Urinary bladder (tissue), 3 donors: ENCODE measurements at regions not wholly inside any gene's neighbourhood (a gene's known extent, or its start where the extent isn't known, plus 50 kb on each side); places are given as distances from the start of the nearest gene placed in this dataset.

ENCODE experiments used
- DNase-seq: peaks from one replicate; pipeline ENCODE4 v3.0.0-alpha.2; 2015; ENCODE audit errors: extremely low spot score
- H3K27ac ChIP-seq: one replicate; pipeline ENCODE4 v1.5.1; 2013; ENCODE audit warnings: low read depth, mild to moderate bottlenecking, moderate library complexity
- H3K36me3 ChIP-seq: one replicate; pipeline ENCODE4 v1.6.1; 2013; ENCODE audit warnings: mild to moderate bottlenecking, moderate library complexity; ENCODE audit not compliant: insufficient read depth
- H3K4me1 ChIP-seq: one replicate; pipeline ENCODE4 v1.6.1; 2013; ENCODE audit warnings: mild to moderate bottlenecking, moderate library complexity; ENCODE audit not compliant: insufficient read depth
- H3K4me3 ChIP-seq: one replicate; pipeline ENCODE4 v1.5.1; 2013; ENCODE audit warnings: low read depth, low read length
- WGBS: extraction: QIAGEN DNeasy Blood & Tissue Kit; methylation state at CpG from one replicate; pipeline ENCODE4 v1.1.7; 2013; 5-methylcytosine and 5-hydroxymethylcytosine counted together
- donor health status: healthy with polysubstance abuse.
- donor health status: healthy.

GRCh38 chr3:98966434-98966833 is 64.9 kb upstream of the DCBLD2 start:
- Histone ChIP-seq H3K36me3 (no peaks in the 10 kb centered on the region), H3K4me3 (no peak overlapping the region), H3K4me1 (no peaks in the 10 kb centered on the region), H3K27ac (no peak overlapping the region)
- no peak for DNase-seq
- WGBS = 90% methylated on average over 1 of the region's 1 CpG

- WGBS = 78% methylated on average over 2 of the region's 2 CpGs
- H3K4me1 ChIP-seq = no peaks in the 10 kb centered on the region
- H3K27ac ChIP-seq = no peak overlapping the region
Observed at GRCh38 chr3:98964784-98965183, 63.3 kb upstream of the DCBLD2 start.

GRCh38 chr3:98963546-98963945 is 62.1 kb upstream of the DCBLD2 start:
- WGBS = 89% methylated on average over 2 of the region's 2 CpGs
- H3K4me3 ChIP-seq = no peak overlapping the region

More at GRCh38 chr3:98964784-98965183, 63.3 kb upstream of the DCBLD2 start:
- H3K4me3 ChIP-seq = no peak overlapping the region
- DNase-seq = no peak
- H3K36me3 ChIP-seq = no peaks in the 10 kb centered on the region

GRCh38 chr3:98962951-98963350 is 61.5 kb upstream of the DCBLD2 start:
- Histone ChIP-seq H3K27ac (no peak overlapping the region), H3K4me1 (no peaks in the 10 kb centered on the region), H3K4me3 (no peak overlapping the region), H3K36me3 (no peaks in the 10 kb centered on the region)
- DNase-seq = no peak

More at GRCh38 chr3:98963546-98963945, 62.1 kb upstream of the DCBLD2 start:
- DNase-seq = no peak
- Histone ChIP-seq H3K4me1 (no peaks in the 10 kb centered on the region), H3K27ac (no peak overlapping the region), H3K36me3 (no peaks in the 10 kb centered on the region)

GRCh38 chr3:98962189-98962930 is 60.9 kb upstream of the DCBLD2 start:
- DNase-seq = no peak
- 90% methylated on average over 4 of the region's 4 CpGs for WGBS
- no peaks in the 10 kb centered on the region for H3K4me1 ChIP-seq
- no peaks in the 10 kb centered on the region for H3K36me3 ChIP-seq
- no peak overlapping the region for H3K27ac ChIP-seq
- no peak overlapping the region for H3K4me3 ChIP-seq

GRCh38 chr3:98961161-98962155 is 60.0 kb upstream of the DCBLD2 start:
- no peak for DNase-seq
- no peaks in the 10 kb centered on the region for H3K36me3 ChIP-seq
- H3K4me3 ChIP-seq = no peak overlapping the region
- H3K4me1 ChIP-seq = no peaks in the 10 kb centered on the region
- H3K27ac ChIP-seq = no peak overlapping the region
- WGBS = 71% methylated on average over 2 of the region's 2 CpGs

- no peaks in the 10 kb centered on the region for H3K4me1 ChIP-seq
- no peak overlapping the region for H3K4me3 ChIP-seq
- no peak for DNase-seq
- WGBS = 63% methylated on average over 2 of the region's 2 CpGs
- H3K27ac ChIP-seq = no peak overlapping the region
- no peaks in the 10 kb centered on the region for H3K36me3 ChIP-seq
Observed at GRCh38 chr3:98957681-98958080, 56.2 kb upstream of the DCBLD2 start.

GRCh38 chr3:98956008-98956407 is 54.5 kb upstream of the DCBLD2 start:
- H3K36me3 ChIP-seq = no peaks in the 10 kb centered on the region
- DNase-seq = no peak
- H3K4me1 ChIP-seq = no peaks in the 10 kb centered on the region
- H3K4me3 ChIP-seq = no peak overlapping the region
- no peak overlapping the region for H3K27ac ChIP-seq

GRCh38 chr3:98954791-98955604 is 53.5 kb upstream of the DCBLD2 start:
- 73% methylated on average over 3 of the region's 3 CpGs for WGBS

GRCh38 chr3:98954242-98954641 is 52.7 kb upstream of the DCBLD2 start:
- WGBS = 28% methylated on average over 1 of the region's 1 CpG
- H3K36me3 ChIP-seq = no peaks in the 10 kb centered on the region
- no peaks in the 10 kb centered on the region for H3K4me1 ChIP-seq
- no peak for DNase-seq
- H3K27ac ChIP-seq = no peak overlapping the region
- no peak overlapping the region for H3K4me3 ChIP-seq

More at GRCh38 chr3:98954791-98955604, 53.5 kb upstream of the DCBLD2 start:
- DNase-seq = no peak
- no peak overlapping the region for H3K27ac ChIP-seq
- no peak overlapping the region for H3K4me3 ChIP-seq
- H3K4me1 ChIP-seq = no peaks in the 10 kb centered on the region
- no peaks in the 10 kb centered on the region for H3K36me3 ChIP-seq

- Histone ChIP-seq H3K4me1 (no peaks in the 10 kb centered on the region), H3K4me3 (no peak overlapping the region), H3K27ac (no peak overlapping the region), H3K36me3 (no peaks in the 10 kb centered on the region)
- no peak for DNase-seq
- 94% methylated on average over 1 of the region's 1 CpG for WGBS
Observed at GRCh38 chr3:98952404-98952803, 50.9 kb upstream of the DCBLD2 start.
